Uterus (tissue), 2 donors: ENCODE measurements at regions not wholly inside any gene's neighbourhood (a gene's known extent, or its start where the extent isn't known, plus 50 kb on each side); places are given as distances from the start of the nearest gene placed in this dataset.

Experiments used
- CTCF ChIP-seq, 4 experiments: fragments of 200-600 bp in 2 of 4; fragments of 450-650 bp in 2 of 4; sonication (generic) in 2 of 4; IDR thresholded peaks; one replicate each; pipeline ENCODE4 v1.5.1; 2016 to 2019; ENCODE audit warnings: antibody characterized with exemption in 4 of 4, mild to moderate bottlenecking in 2 of 4, moderate library complexity in 1 of 4
- POLR2A ChIP-seq, 2 donors: fragments of 450-650 bp; IDR thresholded peaks; one replicate each; pipeline ENCODE4 v1.6.1; 2016; ENCODE audit warnings: antibody characterized with exemption in 2 of 2, mild to moderate bottlenecking in 1 of 2, moderate library complexity in 1 of 2

- TF ChIP-seq CTCF (IDR thresholded peaks at IDR 0.05) (no peak), POLR2A (IDR thresholded peaks at IDR 0.05) (no peak)
Observed at GRCh38 chr20:12084482-12084881, 166.8 kb downstream of the BTBD3 start.
